ENCODE measurements at regions not wholly inside any gene's neighbourhood (a gene's known extent, or its start where the extent isn't known, plus 50 kb on each side); places are given as distances from the start of the nearest gene placed in this dataset.

DNA sequence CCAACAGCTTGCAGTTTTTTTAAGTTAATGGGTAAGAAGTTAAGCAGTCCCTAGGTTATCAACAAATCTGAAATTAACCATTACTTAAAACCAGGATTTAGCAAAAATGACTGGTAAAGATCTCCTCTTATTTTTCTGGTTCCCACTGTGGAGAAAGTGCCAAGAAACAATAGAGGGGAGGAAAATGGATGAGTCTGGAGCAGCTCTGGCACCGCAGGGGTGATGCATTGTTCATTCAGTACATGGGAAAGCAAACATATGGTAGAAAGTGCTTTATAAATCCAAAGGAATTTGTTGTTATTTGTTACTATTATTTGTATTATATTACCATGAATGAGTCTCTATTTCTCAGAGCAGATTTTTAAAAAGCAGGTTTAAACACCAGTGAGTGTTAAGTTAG lies 92.2 kb downstream of the DYRK2 start:
- POLR2A ChIA-PET = no interaction called here
- no peaks in the 10 kb centered on the region for H3K4me1 Mint-ChIP-seq (ENCODE audit: insufficient read depth, unreplicated experiment)
- no TSS peak for BruUV-seq (replicated peaks)
- no peak overlapping the region for H3K4me3 Mint-ChIP-seq (ENCODE audit: unreplicated experiment)
- H3K36me3 Mint-ChIP-seq (ENCODE audit: insufficient read depth, unreplicated experiment) = no peaks in the 10 kb centered on the region
- no peak for DNase-seq (ENCODE audit: unreplicated experiment)
- CTCF ChIA-PET = no interaction called here
- intact Hi-C loops (cut with micrococcal nuclease) = no loop called here
- TF ChIP-seq, protein P1, sequence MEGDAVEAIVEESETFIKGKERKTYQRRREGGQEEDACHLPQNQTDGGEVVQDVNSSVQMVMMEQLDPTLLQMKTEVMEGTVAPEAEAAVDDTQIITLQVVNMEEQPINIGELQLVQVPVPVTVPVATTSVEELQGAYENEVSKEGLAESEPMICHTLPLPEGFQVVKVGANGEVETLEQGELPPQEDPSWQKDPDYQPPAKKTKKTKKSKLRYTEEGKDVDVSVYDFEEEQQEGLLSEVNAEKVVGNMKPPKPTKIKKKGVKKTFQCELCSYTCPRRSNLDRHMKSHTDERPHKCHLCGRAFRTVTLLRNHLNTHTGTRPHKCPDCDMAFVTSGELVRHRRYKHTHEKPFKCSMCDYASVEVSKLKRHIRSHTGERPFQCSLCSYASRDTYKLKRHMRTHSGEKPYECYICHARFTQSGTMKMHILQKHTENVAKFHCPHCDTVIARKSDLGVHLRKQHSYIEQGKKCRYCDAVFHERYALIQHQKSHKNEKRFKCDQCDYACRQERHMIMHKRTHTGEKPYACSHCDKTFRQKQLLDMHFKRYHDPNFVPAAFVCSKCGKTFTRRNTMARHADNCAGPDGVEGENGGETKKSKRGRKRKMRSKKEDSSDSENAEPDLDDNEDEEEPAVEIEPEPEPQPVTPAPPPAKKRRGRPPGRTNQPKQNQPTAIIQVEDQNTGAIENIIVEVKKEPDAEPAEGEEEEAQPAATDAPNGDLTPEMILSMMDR (IDR thresholded peaks at IDR 0.05; ENCODE audit: unreplicated experiment) = no peak
- no peaks in the 10 kb centered on the region for H3K27me3 Mint-ChIP-seq (ENCODE audit: insufficient read depth, unreplicated experiment)
- no peak overlapping the region for H3K27ac Mint-ChIP-seq (ENCODE audit: low read depth, unreplicated experiment)
- no peaks in the 10 kb centered on the region for H3K9me3 Mint-ChIP-seq (ENCODE audit: unreplicated experiment)

DNA sequence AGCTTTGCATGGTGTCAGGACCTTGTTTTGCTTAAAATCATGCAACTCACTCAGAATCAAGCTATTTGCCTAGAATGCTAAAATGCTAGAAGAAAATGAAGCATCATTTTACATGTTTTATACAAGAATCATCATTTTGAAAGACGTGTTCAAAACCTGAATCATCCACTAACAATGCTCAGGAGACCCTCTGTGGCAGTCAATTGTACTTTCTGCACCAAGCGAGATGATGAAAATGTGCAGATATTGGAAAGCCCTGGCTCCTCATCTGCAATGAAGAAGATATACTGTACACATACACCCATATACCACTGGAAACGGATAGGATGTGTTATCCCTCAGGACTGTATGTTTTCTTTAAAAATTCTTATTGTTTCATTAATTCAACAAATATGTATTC lies 92.7 kb downstream of the DYRK2 start:
- no peak overlapping the region for H3K27ac Mint-ChIP-seq (ENCODE audit: low read depth, unreplicated experiment)

DNA sequence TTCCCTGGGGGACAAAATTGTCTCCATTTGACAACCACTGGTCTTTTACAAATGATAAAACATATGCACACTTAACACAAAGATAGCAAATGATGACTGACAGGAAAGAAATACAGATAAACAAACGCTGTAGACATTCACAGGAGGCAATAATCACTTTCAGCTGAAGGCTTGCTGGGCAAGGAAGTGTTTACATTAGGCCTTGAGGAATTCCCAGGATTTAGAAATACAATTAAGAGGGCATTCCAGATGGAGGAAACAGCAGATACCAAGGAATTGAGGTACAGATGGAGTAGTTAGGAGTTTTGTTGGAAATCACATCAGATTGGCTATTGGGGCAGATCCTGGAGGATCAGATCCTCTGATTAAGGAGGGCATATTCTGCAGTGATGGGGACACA lies 93.9 kb downstream of the DYRK2 start:
- DNase-seq (ENCODE audit: unreplicated experiment) = no peak
- H3K4me1 Mint-ChIP-seq (ENCODE audit: insufficient read depth, unreplicated experiment) = no peaks in the 10 kb centered on the region
- ChIA-PET CTCF (interaction anchor here (0.6 kb wide), 1 partner anchor 33 kb away, joined by 4 read pairs; no protein-coding TSS in a partner anchor), POLR2A (no interaction called here)
- BruUV-seq (replicated peaks) = no TSS peak
- H3K36me3 Mint-ChIP-seq (ENCODE audit: insufficient read depth, unreplicated experiment) = no peaks in the 10 kb centered on the region
- TF ChIP-seq, protein P1 (IDR thresholded peaks at IDR 0.05; ENCODE audit: unreplicated experiment) = no peak
- no peaks in the 10 kb centered on the region for H3K27me3 Mint-ChIP-seq (ENCODE audit: insufficient read depth, unreplicated experiment)
- H3K27ac Mint-ChIP-seq (ENCODE audit: low read depth, unreplicated experiment) = no peak overlapping the region
- no peaks in the 10 kb centered on the region for H3K9me3 Mint-ChIP-seq (ENCODE audit: unreplicated experiment)
- intact Hi-C loops (cut with micrococcal nuclease) = no loop called here
- H3K4me3 Mint-ChIP-seq (ENCODE audit: unreplicated experiment) = no peak overlapping the region

More for the DNA sequence above, 92.7 kb downstream of the DYRK2 start:
- H3K9me3 Mint-ChIP-seq (ENCODE audit: unreplicated experiment) = no peaks in the 10 kb centered on the region
- TF ChIP-seq, protein P1 (IDR thresholded peaks at IDR 0.05; ENCODE audit: unreplicated experiment) = no peak
- no TSS peak for BruUV-seq (replicated peaks)
- H3K4me1 Mint-ChIP-seq (ENCODE audit: insufficient read depth, unreplicated experiment) = no peaks in the 10 kb centered on the region
- DNase-seq (ENCODE audit: unreplicated experiment) = no peak
- no peak overlapping the region for H3K4me3 Mint-ChIP-seq (ENCODE audit: unreplicated experiment)
- no peaks in the 10 kb centered on the region for H3K27me3 Mint-ChIP-seq (ENCODE audit: insufficient read depth, unreplicated experiment)
- intact Hi-C loops (cut with micrococcal nuclease) = no loop called here
- ChIA-PET CTCF (no interaction called here), POLR2A (no interaction called here)
- H3K36me3 Mint-ChIP-seq (ENCODE audit: insufficient read depth, unreplicated experiment) = no peaks in the 10 kb centered on the region

DNA sequence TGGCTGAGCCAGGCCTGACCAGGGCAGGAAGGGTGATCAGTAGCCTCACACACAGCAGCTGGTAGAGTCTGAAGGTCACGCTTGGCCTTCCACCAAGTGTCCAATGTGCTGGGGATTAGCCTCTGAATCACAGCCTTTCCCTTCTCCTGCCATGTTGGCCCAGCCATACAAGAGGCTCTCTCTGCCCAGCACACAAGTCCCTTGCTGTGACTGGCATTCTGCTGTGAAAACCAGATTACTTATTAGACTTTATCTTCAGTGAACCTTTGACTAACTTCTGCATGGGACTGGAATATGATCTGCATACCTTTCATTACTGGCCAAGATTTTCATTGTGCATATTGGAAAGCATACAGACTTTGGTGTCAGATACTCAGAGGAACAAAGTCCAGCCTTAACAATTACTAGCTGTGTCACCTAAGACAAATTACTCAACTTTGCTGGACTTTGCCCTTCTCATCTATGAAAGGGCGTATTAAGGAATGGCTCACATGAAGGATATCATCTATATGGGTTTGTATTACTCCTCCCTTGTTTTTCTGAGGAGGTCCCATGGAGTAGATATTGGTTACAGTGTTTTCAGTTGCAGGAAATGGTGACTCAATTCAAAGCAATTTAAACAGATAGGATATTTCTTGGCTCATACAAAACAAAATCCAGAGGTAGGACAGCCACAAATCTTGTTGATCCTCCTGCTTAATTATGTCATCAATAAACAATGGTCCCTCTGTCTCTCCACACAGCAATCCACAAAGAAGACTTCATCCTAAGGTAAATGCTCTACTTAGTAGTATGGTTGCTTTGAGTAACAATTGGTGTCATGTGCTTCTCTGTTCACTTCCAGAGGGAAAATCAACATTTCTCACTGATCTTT lies 99.6 kb downstream of the DYRK2 start:
- TF ChIP-seq, protein P1 (IDR thresholded peaks at IDR 0.05; ENCODE audit: unreplicated experiment) = no peak
- intact Hi-C loops (cut with micrococcal nuclease) = no loop called here
- no TSS peak for BruUV-seq (replicated peaks)
- H3K4me1 Mint-ChIP-seq (ENCODE audit: insufficient read depth, unreplicated experiment) = peaks cover 15% of the 10 kb centered on the region
- no peaks in the 10 kb centered on the region for H3K36me3 Mint-ChIP-seq (ENCODE audit: insufficient read depth, unreplicated experiment)
- POLR2A ChIA-PET = no interaction called here
- H3K9me3 Mint-ChIP-seq (ENCODE audit: unreplicated experiment) = no peaks in the 10 kb centered on the region
- CTCF ChIA-PET = no interaction called here
- no peak overlapping the region for H3K27ac Mint-ChIP-seq (ENCODE audit: low read depth, unreplicated experiment)
- no peak overlapping the region for H3K4me3 Mint-ChIP-seq (ENCODE audit: unreplicated experiment)
- H3K27me3 Mint-ChIP-seq (ENCODE audit: insufficient read depth, unreplicated experiment) = no peaks in the 10 kb centered on the region
- peak; percentile 13 for DNase-seq (ENCODE audit: unreplicated experiment)
